NCI-H2029 treated with DMSO at 0.1 percent for 48 hours (cell line): ENCODE measurements at regions not wholly inside any gene's neighbourhood (a gene's known extent, or its start where the extent isn't known, plus 50 kb on each side); places are given as distances from the start of the nearest gene placed in this dataset.
A peak's percentile ranks its signal among the peaks of the same experiment; 100 is the strongest.

ENCODE experiments used
- DNase-seq: peaks from one replicate; lab custom pipeline; 2025; lab: John Stamatoyannopoulos, UW

GRCh38 chr5:133797167-133797566 is 171.3 kb downstream of the C5orf15 start:
- DNase-seq = no peak

DNA sequence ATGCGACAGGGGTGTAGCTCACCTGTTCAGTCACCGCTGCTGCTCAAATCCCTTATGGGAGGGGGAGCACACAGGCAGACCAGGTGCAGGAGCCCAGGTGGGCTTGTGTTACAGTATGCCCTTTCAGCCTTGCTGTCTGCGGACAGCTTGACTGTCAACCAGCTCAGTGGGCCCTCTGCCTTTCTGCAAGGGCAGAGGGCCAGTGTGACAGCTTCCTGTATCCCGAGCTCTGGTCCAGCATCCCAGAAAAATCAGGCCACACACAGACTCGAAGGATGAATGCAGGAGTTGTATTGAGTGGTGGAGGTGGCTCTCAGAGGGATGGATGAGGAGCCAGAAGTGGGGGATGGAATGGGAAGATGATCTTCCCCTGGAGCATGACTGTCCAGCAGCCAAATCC is 172.2 kb downstream of the C5orf15 start:
- no peak for DNase-seq

GRCh38 chr5:133794771-133795415 is 173.5 kb downstream of the C5orf15 start:
- DNase-seq = no peak

- no peak for DNase-seq
Measured at GRCh38 chr5:133793756-133794465, 174.5 kb downstream of the C5orf15 start.

DNA sequence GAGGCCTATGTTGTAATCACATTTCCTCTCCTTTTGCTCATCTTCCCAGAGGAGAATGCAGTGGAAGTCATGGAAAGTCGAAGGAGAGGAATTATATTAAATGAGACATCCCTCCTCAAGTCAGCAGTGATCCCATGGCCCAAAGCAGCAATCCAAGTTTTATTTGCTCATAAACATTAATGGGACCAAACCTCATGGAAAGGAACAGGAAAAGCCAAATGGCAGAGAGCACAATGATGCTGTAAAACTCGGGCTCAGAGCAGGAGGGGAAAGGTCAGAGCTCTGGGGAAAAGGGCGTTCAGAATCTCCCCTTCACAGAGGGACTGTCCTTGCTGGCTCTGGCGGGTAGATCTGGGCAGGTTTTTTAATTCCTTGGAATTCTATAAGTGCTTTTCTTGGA is 175.8 kb downstream of the C5orf15 start:
- no peak for DNase-seq

DNA sequence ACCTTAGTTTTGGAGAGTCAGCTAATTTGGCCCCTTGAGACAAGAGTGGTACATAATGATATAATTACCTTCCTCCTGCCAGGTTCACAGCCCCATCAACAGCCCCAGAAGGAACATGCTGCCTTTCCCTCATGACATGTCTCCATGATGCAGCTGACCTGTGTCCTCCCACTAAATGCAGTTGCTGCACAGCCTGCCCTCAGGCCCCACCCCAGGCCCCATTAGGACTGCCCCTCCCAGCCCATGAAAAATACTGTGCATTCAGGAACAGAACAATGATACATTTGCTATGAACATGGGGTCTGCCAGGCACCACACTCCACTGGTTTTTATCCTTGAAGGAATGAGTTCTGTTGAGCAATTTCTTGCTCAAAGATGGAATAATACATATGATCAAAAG is 176.4 kb downstream of the C5orf15 start:
- DNase-seq = no peak

- peak; percentile 85 for DNase-seq
Measured at GRCh38 chr5:133790898-133791297, 177.5 kb downstream of the C5orf15 start.

DNA sequence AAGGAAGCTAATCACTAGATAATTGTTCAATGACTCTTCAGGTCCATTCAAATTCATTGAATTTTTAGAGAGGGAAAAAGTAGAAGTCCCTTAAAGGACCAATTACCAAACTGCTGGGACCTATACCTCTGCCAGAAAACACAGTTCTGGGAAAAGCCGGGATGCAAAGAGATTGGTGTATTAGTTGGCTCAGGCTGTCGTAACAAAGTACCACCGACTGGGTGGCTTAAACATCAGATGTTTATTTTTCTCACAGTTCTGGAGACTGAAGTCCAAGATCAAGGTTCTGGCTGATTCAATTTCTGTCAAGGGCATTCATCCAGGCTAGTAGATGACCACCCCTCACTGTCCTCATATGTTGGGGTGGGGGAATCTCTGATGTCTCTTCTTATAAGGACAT is 177.1 kb upstream of the FSTL4 start:
- DNase-seq = no peak

- DNase-seq = no peak
Measured at GRCh38 chr5:133788121-133788520, 175.8 kb upstream of the FSTL4 start.

- DNase-seq = no peak
Measured at GRCh38 chr5:133786420-133786819, 174.1 kb upstream of the FSTL4 start.

GRCh38 chr5:133785182-133785581 is 172.8 kb upstream of the FSTL4 start:
- DNase-seq = no peak

DNA sequence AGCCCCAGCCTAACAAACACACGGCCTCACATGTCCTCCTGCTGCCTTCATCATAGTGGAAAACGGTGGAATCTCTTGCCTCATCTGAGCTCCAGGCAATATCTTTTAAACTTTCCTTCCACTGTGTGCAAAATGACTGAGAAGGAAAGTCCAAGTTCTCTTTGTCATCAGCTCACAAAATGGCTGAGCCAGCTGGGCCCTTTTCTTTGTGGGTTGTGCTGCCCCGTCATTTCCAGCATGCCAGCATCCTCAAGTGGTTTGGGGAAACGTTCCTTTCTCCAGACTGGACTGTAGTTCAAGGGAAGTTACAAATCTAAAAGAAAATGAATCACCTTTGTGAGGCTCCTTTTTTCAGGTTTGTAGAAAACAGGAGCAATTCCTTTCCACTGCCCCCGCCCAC is 171.1 kb upstream of the FSTL4 start:
- no peak for DNase-seq

DNA sequence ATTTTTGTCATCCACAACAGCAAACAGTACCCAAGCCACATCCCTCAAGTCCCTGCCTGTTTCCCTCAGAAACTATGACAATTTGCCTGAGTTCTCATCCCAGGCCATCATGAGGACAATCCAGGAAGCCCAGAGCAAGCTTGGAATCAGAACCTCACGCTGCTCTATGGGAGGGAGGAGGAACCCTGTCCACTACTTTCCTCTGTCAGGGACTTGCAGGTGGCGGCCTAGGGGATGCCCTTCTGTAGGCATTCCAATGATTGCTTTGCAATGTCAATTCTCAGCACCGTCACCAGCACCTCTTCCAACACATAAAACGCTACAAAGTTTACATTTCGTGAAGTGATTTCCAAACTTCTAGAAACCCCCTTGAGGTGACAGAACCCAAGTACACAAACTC is 170.4 kb upstream of the FSTL4 start:
- DNase-seq = no peak

GRCh38 chr5:133781436-133782225 is 169.3 kb upstream of the FSTL4 start:
- no peak for DNase-seq

DNA sequence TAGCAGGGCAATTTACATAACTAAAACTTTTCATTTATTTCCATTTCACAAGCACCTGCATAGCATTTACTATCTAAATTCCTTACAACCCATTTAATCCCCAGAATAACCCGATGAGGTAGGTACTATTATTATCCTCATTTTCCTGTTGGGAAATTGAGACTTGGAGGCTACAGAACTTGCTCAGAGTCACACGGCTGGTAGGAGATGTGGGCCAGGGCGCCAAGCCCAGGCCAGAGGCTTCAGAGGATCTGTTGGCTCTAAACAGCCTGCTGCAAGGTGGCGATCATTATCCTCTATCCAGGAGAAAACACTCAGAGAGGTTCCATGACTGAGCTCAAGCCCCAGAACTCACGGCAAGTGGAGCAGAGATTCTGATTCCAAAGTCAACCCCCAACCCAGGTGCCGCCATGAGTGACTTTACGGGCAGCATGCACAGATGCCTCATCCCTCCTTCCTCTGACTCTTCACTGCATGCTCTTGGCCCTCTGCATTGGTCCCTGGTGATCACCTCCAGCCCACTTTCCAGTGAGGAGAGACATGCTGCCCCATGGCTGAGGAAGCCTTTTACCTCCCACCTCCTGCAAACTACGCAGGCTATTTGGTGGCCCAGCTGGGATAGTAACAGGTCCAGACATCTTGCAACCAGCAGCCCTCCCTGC is 168.4 kb upstream of the FSTL4 start:
- no peak for DNase-seq

DNA sequence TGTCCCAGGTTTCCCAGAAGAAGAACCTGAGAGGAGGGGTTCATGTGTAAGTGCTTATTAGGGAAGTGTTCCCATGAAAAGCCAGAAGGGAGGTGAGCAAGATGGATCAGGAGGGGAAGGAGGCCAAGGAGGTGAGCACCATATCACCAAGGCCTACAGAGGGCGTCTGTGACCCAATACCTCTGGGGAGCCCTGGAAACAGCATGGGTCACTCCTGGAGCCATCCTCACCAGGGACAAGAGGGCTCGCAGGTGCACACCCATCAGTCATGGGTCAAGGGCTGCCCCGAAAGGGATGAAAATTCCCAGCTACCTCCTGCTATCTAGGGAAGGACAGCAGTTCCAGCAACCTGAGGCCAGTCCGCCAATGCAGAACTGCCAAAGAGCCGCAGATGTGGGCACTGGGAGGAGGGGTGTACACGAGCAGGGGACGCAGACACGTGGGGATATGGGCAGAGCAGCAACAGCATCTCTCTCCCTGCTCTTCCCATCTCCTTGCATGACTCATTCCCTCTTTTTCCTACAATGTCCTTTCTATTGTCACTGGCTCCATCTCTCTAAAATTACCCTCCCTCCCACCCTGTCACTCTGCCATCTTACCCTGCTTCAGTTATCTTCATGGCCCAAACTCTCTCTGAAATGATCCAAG is 167.6 kb upstream of the FSTL4 start:
- DNase-seq = no peak

DNA sequence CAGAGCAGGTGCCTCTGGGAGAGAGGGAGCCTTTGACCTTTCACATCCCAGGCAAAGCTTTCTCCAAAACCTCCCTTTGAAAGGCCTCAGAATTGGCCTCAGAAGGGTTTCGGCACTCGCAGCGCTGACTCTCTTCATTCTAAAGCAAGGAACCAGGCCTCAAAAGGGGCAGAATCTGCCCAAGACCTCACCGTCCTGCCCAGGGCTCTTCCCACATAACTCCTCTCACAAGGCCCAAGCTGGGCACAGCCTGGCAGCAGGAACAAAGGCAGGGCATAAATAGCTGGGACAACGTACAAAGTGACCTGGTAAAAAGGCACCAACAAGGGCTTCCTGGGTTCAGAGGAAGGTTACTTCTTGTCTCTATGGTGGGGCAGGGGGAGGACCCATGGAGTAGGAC is 166.3 kb upstream of the FSTL4 start:
- no peak for DNase-seq

GRCh38 chr5:133777951-133778350 is 165.6 kb upstream of the FSTL4 start:
- no peak for DNase-seq

- no peak for DNase-seq
Measured at GRCh38 chr5:133775584-133776304, 163.4 kb upstream of the FSTL4 start.

GRCh38 chr5:133773247-133774202 is 161.2 kb upstream of the FSTL4 start:
- no peak for DNase-seq
